ENCODE measurements at regions not wholly inside any gene's neighbourhood (a gene's known extent, or its start where the extent isn't known, plus 50 kb on each side); places are given as distances from the start of the nearest gene placed in this dataset.

- Histone ChIP-seq H3K4me3 (ENCODE audit: control insufficient read depth in 2 of 3, extremely low read depth in 1 of 3, insufficient read depth in 2 of 3, low read depth in 1 of 3, low read length in 3 of 3) (no peak overlapping the region), H3K79me2 (ENCODE audit: control insufficient read depth, insufficient read depth, low read length) (no peaks in the 10 kb centered on the region), H3K27ac (ENCODE audit: control insufficient read depth, insufficient read depth, low read length) (no peak overlapping the region), H2AFZ (ENCODE audit: control insufficient read depth, low read length) (no peak overlapping the region), H3K9me3 (ENCODE audit: control insufficient read depth, low read depth, low read length) (no peaks in the 10 kb centered on the region), H4K20me1 (ENCODE audit: control insufficient read depth, extremely low read depth, insufficient read depth, low read length) (no peaks in the 10 kb centered on the region), H3K9me1 (ENCODE audit: control insufficient read depth, extremely low read depth, insufficient read depth, low read length) (no peaks in the 10 kb centered on the region), H3K4me1 (ENCODE audit: control insufficient read depth, extremely low read depth, insufficient read depth, low read length) (no peaks in the 10 kb centered on the region), H3K4me2 (ENCODE audit: control insufficient read depth, extremely low read depth, insufficient read depth, low read depth, low read length) (no peak overlapping the region), H3K27me3 (ENCODE audit: control insufficient read depth, extremely low read depth, insufficient read depth, low read length) (no peaks in the 10 kb centered on the region), H3K36me3 (ENCODE audit: control insufficient read depth in 2 of 2, extremely low read depth in 1 of 2, insufficient read depth in 2 of 2, low read length in 2 of 2) (no peaks in the 10 kb centered on the region), H3K9ac (ENCODE audit: control insufficient read depth, extremely low read depth, insufficient read depth, low read length) (no peak overlapping the region)
- FAIRE-seq: no peak
- DNase-seq (ENCODE audit: low read depth, low spot score): no peak
- TF ChIP-seq EZH2 (IDR thresholded peaks at IDR 0.05; ENCODE audit: low read length) (no peak), CTCF (optimal IDR thresholded peaks at IDR 0.05 in 1 of 3, IDR thresholded peaks at IDR 0.05 in 1 of 3, conservative IDR thresholded peaks at IDR 0.05 in 1 of 3; ENCODE audit: extremely low read depth in 1 of 3, insufficient read depth in 2 of 3, low read length in 3 of 3) (no peak)
- dilution Hi-C loops (cut with MboI; ENCODE audit: extremely low pct_ligation_motif_present, low sequenced_read_pairs): no loop called here
These were observed 304.5 kb upstream of the SATB1 start for GRCh38 chr3:18729671-18730070.

- no peak for DNase-seq (ENCODE audit: low read depth, low spot score)
- no peaks in the 10 kb centered on the region for H3K36me3 ChIP-seq (ENCODE audit: control insufficient read depth in 2 of 2, extremely low read depth in 1 of 2, insufficient read depth in 2 of 2, low read length in 2 of 2)
- H3K9me3 ChIP-seq (ENCODE audit: control insufficient read depth, low read depth, low read length): no peaks in the 10 kb centered on the region
- TF ChIP-seq EZH2 (IDR thresholded peaks at IDR 0.05; ENCODE audit: low read length): no peak
- no peak for TF ChIP-seq CTCF (optimal IDR thresholded peaks at IDR 0.05 in 1 of 3, IDR thresholded peaks at IDR 0.05 in 1 of 3, conservative IDR thresholded peaks at IDR 0.05 in 1 of 3; ENCODE audit: extremely low read depth in 1 of 3, insufficient read depth in 2 of 3, low read length in 3 of 3)
- FAIRE-seq: no peak
- H3K9me1 ChIP-seq (ENCODE audit: control insufficient read depth, extremely low read depth, insufficient read depth, low read length): no peaks in the 10 kb centered on the region
- dilution Hi-C loops (cut with MboI; ENCODE audit: extremely low pct_ligation_motif_present, low sequenced_read_pairs): no loop called here
- H3K27me3 ChIP-seq (ENCODE audit: control insufficient read depth, extremely low read depth, insufficient read depth, low read length): no peaks in the 10 kb centered on the region
- H3K4me2 ChIP-seq (ENCODE audit: control insufficient read depth, extremely low read depth, insufficient read depth, low read depth, low read length): no peak overlapping the region
- no peaks in the 10 kb centered on the region for H4K20me1 ChIP-seq (ENCODE audit: control insufficient read depth, extremely low read depth, insufficient read depth, low read length)
- H3K9ac ChIP-seq (ENCODE audit: control insufficient read depth, extremely low read depth, insufficient read depth, low read length): no peak overlapping the region
- H3K79me2 ChIP-seq (ENCODE audit: control insufficient read depth, insufficient read depth, low read length): no peaks in the 10 kb centered on the region
- H3K27ac ChIP-seq (ENCODE audit: control insufficient read depth, insufficient read depth, low read length): no peak overlapping the region
- no peak overlapping the region for H2AFZ ChIP-seq (ENCODE audit: control insufficient read depth, low read length)
- H3K4me1 ChIP-seq (ENCODE audit: control insufficient read depth, extremely low read depth, insufficient read depth, low read length): no peaks in the 10 kb centered on the region
- H3K4me3 ChIP-seq (ENCODE audit: control insufficient read depth in 2 of 3, extremely low read depth in 1 of 3, insufficient read depth in 2 of 3, low read depth in 1 of 3, low read length in 3 of 3): no peak overlapping the region
These were observed 300.7 kb upstream of the SATB1 start for GRCh38 chr3:18725668-18726407.

Data from keratinocyte (primary cell).